MG63 (cell line): ENCODE measurements at regions not wholly inside any gene's neighbourhood (a gene's known extent, or its start where the extent isn't known, plus 50 kb on each side); places are given as distances from the start of the nearest gene placed in this dataset.

Experiments
- DNase-seq: peaks from one replicate; pipeline ENCODE4 v3.0.0-alpha.2; 2020
- H3K27me3 ChIP-seq: fragments of 250-450 bp; sonication (Bioruptor Pico); 2 replicates; pipeline ENCODE4 v1.5.1; 2020; ENCODE audit warnings: mild to moderate bottlenecking, moderate library complexity
- H3K36me3 ChIP-seq: fragments of 250-450 bp; sonication (Bioruptor Pico); 2 replicates; pipeline ENCODE4 v1.5.1; 2020; ENCODE audit warnings: mild to moderate bottlenecking, moderate library complexity
- H3K4me3 ChIP-seq: fragments of 250-450 bp; sonication (Bioruptor Pico); 2 replicates; pipeline ENCODE4 v1.5.1; 2020; ENCODE audit warnings: mild to moderate bottlenecking, moderate library complexity
- H3K9me3 ChIP-seq: fragments of 250-450 bp; sonication (Bioruptor Pico); 2 replicates; pipeline ENCODE4 v1.5.1; 2020; ENCODE audit warnings: mild to moderate bottlenecking, moderate library complexity

- H3K4me3 ChIP-seq, result no peak overlapping the region
- no peaks in the 10 kb centered on the region for H3K9me3 ChIP-seq
- no peaks in the 10 kb centered on the region for H3K36me3 ChIP-seq
- H3K27me3 ChIP-seq, result no peaks in the 10 kb centered on the region
- peak; percentile 9 for DNase-seq
Measured at GRCh38 chr16:73268366-73268993, 220.6 kb upstream of the ZFHX3 start.

DNA sequence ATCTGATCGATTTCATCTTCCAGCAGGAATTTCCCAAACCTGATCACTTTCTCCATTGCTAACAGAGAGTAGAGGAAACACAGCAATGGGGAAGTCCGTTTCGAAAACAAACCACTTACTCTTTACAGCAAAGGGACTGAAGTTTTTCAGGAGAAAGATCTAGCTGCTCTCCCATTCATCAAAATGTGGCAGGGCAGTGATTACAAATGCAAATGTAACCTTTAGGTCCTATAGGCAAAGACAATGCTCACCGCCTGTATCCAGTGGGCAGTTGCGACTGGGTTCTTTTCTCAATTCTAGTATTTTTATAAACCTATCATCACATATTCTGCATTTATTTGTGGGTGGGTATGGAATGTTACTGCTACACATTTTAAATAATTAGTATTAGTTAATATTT lies 218.0 kb upstream of the ZFHX3 start:
- Histone ChIP-seq H3K9me3 (no peaks in the 10 kb centered on the region), H3K27me3 (no peaks in the 10 kb centered on the region), H3K4me3 (no peak overlapping the region), H3K36me3 (no peaks in the 10 kb centered on the region)
- DNase-seq, result no peak

GRCh38 chr16:73265124-73265837 lies 217.4 kb upstream of the ZFHX3 start:
- H3K4me3 ChIP-seq, result no peak overlapping the region
- DNase-seq, result no peak
- H3K36me3 ChIP-seq, result no peaks in the 10 kb centered on the region
- no peaks in the 10 kb centered on the region for H3K9me3 ChIP-seq
- no peaks in the 10 kb centered on the region for H3K27me3 ChIP-seq

DNA sequence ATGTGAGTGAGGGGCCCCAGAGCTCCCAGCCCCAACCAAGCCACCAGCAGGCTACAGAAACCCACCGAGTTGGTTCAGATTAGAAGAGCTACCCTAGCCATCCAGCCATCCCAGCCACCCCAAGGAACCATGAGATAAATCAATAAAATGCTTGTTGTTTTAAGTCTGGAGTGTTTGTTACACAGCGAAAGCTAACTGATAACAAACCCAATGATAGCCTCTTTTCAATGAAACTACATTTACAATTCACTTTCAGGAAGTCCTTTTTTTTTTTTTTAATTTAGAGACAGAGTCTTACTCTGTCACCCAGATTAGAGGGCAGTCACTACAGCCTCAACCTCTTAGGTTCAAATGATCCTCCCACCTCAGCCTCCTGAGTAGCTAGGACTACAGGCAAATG lies 215.0 kb upstream of the ZFHX3 start:
- Histone ChIP-seq H3K4me3 (no peak overlapping the region), H3K9me3 (no peaks in the 10 kb centered on the region), H3K27me3 (no peaks in the 10 kb centered on the region), H3K36me3 (no peaks in the 10 kb centered on the region)
- no peak for DNase-seq

- DNase-seq, result no peak
- Histone ChIP-seq H3K36me3 (no peaks in the 10 kb centered on the region), H3K27me3 (no peaks in the 10 kb centered on the region), H3K9me3 (no peaks in the 10 kb centered on the region), H3K4me3 (no peak overlapping the region)
Measured at GRCh38 chr16:73255031-73255430, 207.1 kb upstream of the ZFHX3 start.

GRCh38 chr16:73253922-73254480 lies 206.1 kb upstream of the ZFHX3 start:
- H3K36me3 ChIP-seq, result no peaks in the 10 kb centered on the region
- no peaks in the 10 kb centered on the region for H3K27me3 ChIP-seq
- H3K9me3 ChIP-seq, result no peaks in the 10 kb centered on the region
- H3K4me3 ChIP-seq, result no peak overlapping the region
- no peak for DNase-seq

- H3K36me3 ChIP-seq, result no peaks in the 10 kb centered on the region
- H3K4me3 ChIP-seq, result no peak overlapping the region
- H3K27me3 ChIP-seq, result no peaks in the 10 kb centered on the region
- no peak for DNase-seq
- H3K9me3 ChIP-seq, result no peaks in the 10 kb centered on the region
Measured at GRCh38 chr16:73252446-73252845, 204.5 kb upstream of the ZFHX3 start.

- H3K27me3 ChIP-seq, result no peaks in the 10 kb centered on the region
- no peaks in the 10 kb centered on the region for H3K9me3 ChIP-seq
- H3K36me3 ChIP-seq, result no peaks in the 10 kb centered on the region
- H3K4me3 ChIP-seq, result no peak overlapping the region
- DNase-seq, result no peak
Measured at GRCh38 chr16:73251608-73252007, 203.7 kb upstream of the ZFHX3 start.

DNA sequence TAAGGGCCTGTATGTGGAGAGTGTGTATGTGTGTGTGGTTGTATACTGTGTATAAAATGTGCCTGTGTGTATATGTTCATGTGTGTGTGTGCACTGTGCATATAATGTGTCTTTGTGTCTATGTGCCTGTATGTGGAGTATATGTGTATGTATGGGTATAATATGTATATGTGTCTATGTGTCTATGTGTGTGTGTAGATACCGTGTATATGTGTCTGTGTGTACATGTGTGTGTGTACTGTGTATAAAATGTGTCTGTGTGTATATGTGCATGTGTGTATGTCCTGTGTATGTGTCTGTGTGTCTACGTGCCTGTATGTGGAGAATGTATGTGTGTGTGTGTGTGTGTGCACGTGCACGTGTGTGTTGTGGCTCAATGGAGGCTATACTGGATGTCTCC lies 200.4 kb upstream of the ZFHX3 start:
- no peaks in the 10 kb centered on the region for H3K36me3 ChIP-seq
- H3K4me3 ChIP-seq, result no peak overlapping the region
- no peaks in the 10 kb centered on the region for H3K9me3 ChIP-seq
- no peaks in the 10 kb centered on the region for H3K27me3 ChIP-seq
- DNase-seq, result no peak

DNA sequence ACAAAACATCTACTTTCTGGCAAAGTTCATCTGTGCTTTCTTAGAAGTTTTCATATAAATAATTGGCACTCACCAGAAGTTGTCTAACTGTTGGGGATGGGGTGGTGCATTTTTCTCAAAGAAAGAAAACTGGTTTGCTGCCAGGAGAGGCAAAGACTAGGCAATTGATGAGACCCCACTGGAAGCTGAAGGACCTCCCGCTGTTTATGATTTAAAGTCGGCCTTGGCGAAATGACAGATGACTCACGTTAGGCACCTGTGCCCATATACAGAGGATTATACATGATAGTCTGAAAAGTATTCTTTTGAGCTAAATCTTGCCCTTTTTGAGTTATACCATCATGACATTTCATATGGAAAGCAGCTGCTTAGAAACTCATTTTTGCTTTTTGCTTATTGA lies 193.0 kb upstream of the ZFHX3 start:
- H3K4me3 ChIP-seq, result no peak overlapping the region
- DNase-seq, result no peak
- no peaks in the 10 kb centered on the region for H3K27me3 ChIP-seq
- no peaks in the 10 kb centered on the region for H3K9me3 ChIP-seq
- H3K36me3 ChIP-seq, result no peaks in the 10 kb centered on the region

- no peak for DNase-seq
- Histone ChIP-seq H3K27me3 (no peaks in the 10 kb centered on the region), H3K36me3 (no peaks in the 10 kb centered on the region), H3K9me3 (no peaks in the 10 kb centered on the region), H3K4me3 (no peak overlapping the region)
Measured at GRCh38 chr16:73237601-73238000, 189.7 kb upstream of the ZFHX3 start.

GRCh38 chr16:73234496-73234895 lies 186.6 kb upstream of the ZFHX3 start:
- no peaks in the 10 kb centered on the region for H3K9me3 ChIP-seq
- no peak for DNase-seq
- no peaks in the 10 kb centered on the region for H3K27me3 ChIP-seq
- no peaks in the 10 kb centered on the region for H3K36me3 ChIP-seq
- no peak overlapping the region for H3K4me3 ChIP-seq

DNA sequence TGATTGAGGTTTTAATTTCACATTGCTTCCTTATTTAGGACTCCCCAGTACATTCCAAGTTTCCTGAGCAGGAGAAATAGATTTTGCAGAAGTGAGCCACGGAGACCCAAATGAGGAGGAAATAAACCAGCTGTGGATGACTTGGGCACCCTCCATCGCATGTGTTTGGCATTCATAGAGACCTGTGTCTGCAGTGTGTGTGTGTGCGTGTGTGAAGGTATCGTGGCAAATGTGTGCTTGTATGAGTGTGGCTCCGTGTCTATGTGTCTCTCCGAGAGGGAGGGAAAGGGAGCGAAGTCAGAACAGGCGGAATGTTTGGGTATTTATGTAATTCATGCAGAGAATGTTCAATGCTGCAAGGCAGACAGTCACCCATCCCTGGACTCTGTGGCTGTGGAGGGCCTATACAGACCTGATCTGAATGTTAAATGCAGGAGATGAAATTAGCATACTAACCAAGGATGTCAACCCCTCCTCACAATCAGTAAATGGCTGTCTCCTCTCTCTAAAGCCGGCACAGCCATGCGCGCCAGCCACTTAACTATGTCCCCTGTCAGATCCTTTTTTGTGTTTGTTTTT lies 186.0 kb upstream of the ZFHX3 start:
- no peaks in the 10 kb centered on the region for H3K36me3 ChIP-seq
- no peak for DNase-seq
- no peak overlapping the region for H3K4me3 ChIP-seq
- H3K27me3 ChIP-seq, result no peaks in the 10 kb centered on the region
- no peaks in the 10 kb centered on the region for H3K9me3 ChIP-seq

GRCh38 chr16:73233329-73233765 lies 185.4 kb upstream of the ZFHX3 start:
- no peak for DNase-seq
- Histone ChIP-seq H3K36me3 (no peaks in the 10 kb centered on the region), H3K27me3 (no peaks in the 10 kb centered on the region), H3K9me3 (no peaks in the 10 kb centered on the region), H3K4me3 (no peak overlapping the region)

- H3K36me3 ChIP-seq, result no peaks in the 10 kb centered on the region
- H3K9me3 ChIP-seq, result no peaks in the 10 kb centered on the region
- H3K27me3 ChIP-seq, result no peaks in the 10 kb centered on the region
- peak; percentile 39 for DNase-seq
- no peak overlapping the region for H3K4me3 ChIP-seq
Measured at GRCh38 chr16:73232555-73233328, 184.8 kb upstream of the ZFHX3 start.

- DNase-seq, result no peak
- Histone ChIP-seq H3K27me3 (no peaks in the 10 kb centered on the region), H3K9me3 (no peaks in the 10 kb centered on the region), H3K4me3 (no peak overlapping the region), H3K36me3 (no peaks in the 10 kb centered on the region)
Measured at GRCh38 chr16:73231944-73232554, 184.1 kb upstream of the ZFHX3 start.

- no peaks in the 10 kb centered on the region for H3K36me3 ChIP-seq
- DNase-seq, result no peak
- H3K4me3 ChIP-seq, result no peak overlapping the region
- H3K27me3 ChIP-seq, result no peaks in the 10 kb centered on the region
- no peaks in the 10 kb centered on the region for H3K9me3 ChIP-seq
Measured at GRCh38 chr16:73231379-73231778, 183.5 kb upstream of the ZFHX3 start.
